ENCODE measurements at regions not wholly inside any gene's neighbourhood (a gene's known extent, or its start where the extent isn't known, plus 50 kb on each side); places are given as distances from the start of the nearest gene placed in this dataset.

DNA sequence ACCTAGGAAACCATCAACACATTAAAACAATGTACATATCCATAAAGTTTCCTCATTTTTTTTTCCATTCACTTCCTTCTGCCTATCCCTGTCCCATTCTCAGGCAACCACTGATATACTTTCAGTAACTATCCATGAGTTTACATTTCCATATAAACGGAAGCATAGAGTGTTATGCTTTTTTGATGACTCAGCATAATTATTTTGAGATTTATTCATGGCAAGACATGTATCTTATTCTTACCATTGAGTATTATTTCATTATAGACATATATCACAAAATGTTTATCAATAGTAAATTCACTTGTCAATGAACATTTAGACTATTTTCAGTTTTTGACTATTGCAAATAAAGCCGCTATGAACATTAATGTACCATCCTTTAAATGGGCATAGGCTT, 1786.8 kb upstream of the ACO1 start:
- Histone ChIP-seq H3K4me1 (ENCODE audit: insufficient read depth, low read length) (no peaks in the 10 kb centered on the region), H3T11ph (ENCODE audit: low read length) (no peak overlapping the region), H2BK15ac (ENCODE audit: low read depth, low read length) (no peak overlapping the region), H3K4ac (ENCODE audit: low read depth, low read length) (no peak overlapping the region), H3K23me2 (ENCODE audit: insufficient read length, low read depth, low read length, poor library complexity, severe bottlenecking) (no peaks in the 10 kb centered on the region), H2BK12ac (ENCODE audit: insufficient read length, low read depth, low read length) (no peak overlapping the region), H3K9me3 (ENCODE audit: control insufficient read depth, low read depth, low read length) (no peaks in the 10 kb centered on the region), H3K79me1 (ENCODE audit: insufficient read depth, low read depth, low read length, poor library complexity, severe bottlenecking) (no peaks in the 10 kb centered on the region), H3K79me2 (ENCODE audit: insufficient read depth, low read length) (no peaks in the 10 kb centered on the region), H4K8ac (replicated peaks; ENCODE audit: insufficient read length, low read depth, low read length) (no peak overlapping the region), H2BK5ac (ENCODE audit: insufficient read length, low read length) (no peak overlapping the region), H3K56ac (ENCODE audit: insufficient read length, low read depth, low read length) (no peak overlapping the region), H4K20me1 (ENCODE audit: control insufficient read depth, insufficient read depth, insufficient read length) (no peaks in the 10 kb centered on the region), H4K5ac (ENCODE audit: insufficient read length, low read depth, low read length) (no peak overlapping the region), H3K18ac (ENCODE audit: insufficient read length, low read depth, low read length) (no peak overlapping the region), H3K27me3 (ENCODE audit: insufficient read depth, low read length) (no peaks in the 10 kb centered on the region), H3K4me2 (ENCODE audit: insufficient read depth, insufficient read length, low read length) (no peak overlapping the region), H3K14ac (ENCODE audit: insufficient read depth, low read length) (no peak overlapping the region), H2BK20ac (ENCODE audit: low read depth, low read length, poor library complexity, severe bottlenecking) (no peak overlapping the region), H3K27ac (ENCODE audit: insufficient read length, low read depth, low read length) (no peak overlapping the region), H2AFZ (ENCODE audit: low read length) (no peak overlapping the region), H4K91ac (ENCODE audit: insufficient read length, low read depth, low read length) (no peak overlapping the region), H2AK5ac (ENCODE audit: insufficient read length, low read length) (no peak overlapping the region), H3K23ac (ENCODE audit: insufficient read length, low read depth, low read length) (no peak overlapping the region), H2BK120ac (ENCODE audit: low read depth, low read length, poor library complexity, severe bottlenecking) (no peak overlapping the region), H3K9ac (ENCODE audit: extremely low read depth, insufficient read length, low read length) (no peak overlapping the region)
- Mint-ChIP-seq H3K4me1 (peaks cover 0 to 10% of the 10 kb centered on the region in 2 experiments; a peak in 2 of 4 replicates), H3K9me3 (peaks cover 0 to 4% of the 10 kb centered on the region in 2 experiments; a peak in 1 of 5 replicates), H3K36me3 (ENCODE audit: insufficient read depth in 1 of 3, low read depth in 3 of 3) (peaks cover 0 to 2% (median 0%) of the 10 kb centered on the region in 3 experiments; a peak in 2 of 7 replicates), H3K27ac (no peak overlapping the region), H3K4me3 (no peak overlapping the region), H3K27me3 (ENCODE audit: low read depth) (no peaks in the 10 kb centered on the region)
- TF ChIP-seq, protein P1, sequence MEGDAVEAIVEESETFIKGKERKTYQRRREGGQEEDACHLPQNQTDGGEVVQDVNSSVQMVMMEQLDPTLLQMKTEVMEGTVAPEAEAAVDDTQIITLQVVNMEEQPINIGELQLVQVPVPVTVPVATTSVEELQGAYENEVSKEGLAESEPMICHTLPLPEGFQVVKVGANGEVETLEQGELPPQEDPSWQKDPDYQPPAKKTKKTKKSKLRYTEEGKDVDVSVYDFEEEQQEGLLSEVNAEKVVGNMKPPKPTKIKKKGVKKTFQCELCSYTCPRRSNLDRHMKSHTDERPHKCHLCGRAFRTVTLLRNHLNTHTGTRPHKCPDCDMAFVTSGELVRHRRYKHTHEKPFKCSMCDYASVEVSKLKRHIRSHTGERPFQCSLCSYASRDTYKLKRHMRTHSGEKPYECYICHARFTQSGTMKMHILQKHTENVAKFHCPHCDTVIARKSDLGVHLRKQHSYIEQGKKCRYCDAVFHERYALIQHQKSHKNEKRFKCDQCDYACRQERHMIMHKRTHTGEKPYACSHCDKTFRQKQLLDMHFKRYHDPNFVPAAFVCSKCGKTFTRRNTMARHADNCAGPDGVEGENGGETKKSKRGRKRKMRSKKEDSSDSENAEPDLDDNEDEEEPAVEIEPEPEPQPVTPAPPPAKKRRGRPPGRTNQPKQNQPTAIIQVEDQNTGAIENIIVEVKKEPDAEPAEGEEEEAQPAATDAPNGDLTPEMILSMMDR (conservative IDR thresholded peaks at IDR 0.05), result no peak
- WGBS (ENCODE audit: extremely low coverage, insufficient read length, low lambda C conversion rate), result no CpG with 5 or more reads among the region's 2 CpGs
- DNase-seq, result no peak

All from H9 (cell line).